Stimulated activated CD8-positive, alpha-beta memory T cell treated with anti-CD3 and anti-CD28 coated beads, Interleukin-15, amount 100 ng/mL, for 1 hour (primary cell): ENCODE measurements at regions not wholly inside any gene's neighbourhood (a gene's known extent, or its start where the extent isn't known, plus 50 kb on each side); places are given as distances from the start of the nearest gene placed in this dataset.

ENCODE experiments used
- DNase-seq: peaks from one replicate; pipeline ENCODE4 v3.0.0-alpha.2; 2020; ENCODE audit warnings: low read depth

- DNase-seq: no peak
Observed at GRCh38 chr16:51971184-51971583, 575.8 kb downstream of the TOX3 start.

DNA sequence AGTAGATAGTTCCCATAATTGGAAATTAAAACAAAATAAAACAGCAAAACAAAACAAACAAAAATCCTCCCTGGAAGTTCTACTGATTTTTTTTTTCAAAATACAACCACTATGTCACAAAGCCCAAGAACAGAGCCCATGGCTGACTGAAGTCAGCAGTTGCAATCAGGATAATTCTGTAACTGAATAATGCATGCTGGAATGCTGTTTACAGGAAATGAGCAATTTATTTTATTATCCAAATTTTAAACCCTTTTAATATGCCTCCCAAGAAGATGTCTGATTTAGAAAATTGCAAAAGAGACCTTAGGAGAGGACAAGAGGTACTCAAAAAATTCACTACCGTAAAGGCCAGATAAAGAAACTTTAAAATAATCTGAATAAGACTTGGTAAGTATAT is 578.2 kb downstream of the TOX3 start:
- no peak for DNase-seq

- no peak for DNase-seq
Observed at GRCh38 chr16:51967646-51968045, 579.3 kb downstream of the TOX3 start.

- no peak for DNase-seq
Observed at GRCh38 chr16:51960931-51961330, 586.0 kb downstream of the TOX3 start.

DNA sequence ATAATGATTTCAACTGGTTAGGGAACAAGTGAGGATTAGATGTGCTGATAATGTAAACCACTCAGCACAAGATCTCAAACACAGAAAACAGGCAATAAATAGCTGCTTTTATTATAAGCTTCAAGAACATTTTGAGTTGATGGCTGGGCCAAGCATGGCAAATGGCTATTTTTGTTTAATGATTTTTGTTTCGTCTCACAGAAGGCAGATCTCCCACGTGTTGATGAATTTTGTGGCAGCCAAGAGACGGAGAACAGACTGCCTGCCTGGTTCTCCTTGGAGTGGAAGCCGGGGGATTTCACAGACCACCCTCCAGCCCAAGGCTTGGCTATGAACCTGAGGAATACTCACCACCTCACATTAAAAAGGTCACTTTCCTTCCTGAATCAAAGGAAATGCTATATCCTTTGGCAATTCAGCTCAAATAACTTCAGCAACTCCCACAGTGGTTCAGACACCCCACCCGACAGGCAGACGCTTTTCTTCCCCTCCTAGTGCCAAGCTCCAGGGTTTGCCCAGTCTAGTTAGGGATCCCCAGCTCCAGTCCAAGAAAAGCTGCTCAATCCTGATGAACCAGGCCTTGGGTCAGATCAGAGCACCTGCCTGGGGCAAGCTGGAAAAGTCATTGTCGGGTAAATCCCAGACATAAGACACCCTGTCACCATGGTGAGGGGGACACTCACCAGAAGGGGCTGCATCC is 593.5 kb downstream of the TOX3 start:
- no peak for DNase-seq

DNA sequence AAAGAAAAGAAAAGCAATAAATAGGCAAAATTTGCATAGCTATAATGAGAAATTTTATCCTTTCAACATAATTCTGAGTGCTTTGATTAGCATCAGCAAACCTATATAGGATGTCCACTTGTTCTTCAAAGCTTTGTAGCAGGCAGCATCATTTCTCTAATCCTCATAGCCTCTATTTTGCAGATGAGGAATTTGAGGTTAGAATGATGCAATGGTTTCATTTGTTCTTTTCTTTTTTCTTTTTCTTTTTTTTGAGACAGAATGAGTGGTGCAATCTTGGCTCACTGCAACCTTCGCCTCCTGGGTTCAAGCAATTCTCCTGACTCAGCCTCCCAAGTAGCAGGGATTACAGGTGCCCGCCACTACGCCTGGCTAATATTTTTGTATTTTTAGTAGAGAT is 594.4 kb downstream of the TOX3 start:
- DNase-seq: no peak

DNA sequence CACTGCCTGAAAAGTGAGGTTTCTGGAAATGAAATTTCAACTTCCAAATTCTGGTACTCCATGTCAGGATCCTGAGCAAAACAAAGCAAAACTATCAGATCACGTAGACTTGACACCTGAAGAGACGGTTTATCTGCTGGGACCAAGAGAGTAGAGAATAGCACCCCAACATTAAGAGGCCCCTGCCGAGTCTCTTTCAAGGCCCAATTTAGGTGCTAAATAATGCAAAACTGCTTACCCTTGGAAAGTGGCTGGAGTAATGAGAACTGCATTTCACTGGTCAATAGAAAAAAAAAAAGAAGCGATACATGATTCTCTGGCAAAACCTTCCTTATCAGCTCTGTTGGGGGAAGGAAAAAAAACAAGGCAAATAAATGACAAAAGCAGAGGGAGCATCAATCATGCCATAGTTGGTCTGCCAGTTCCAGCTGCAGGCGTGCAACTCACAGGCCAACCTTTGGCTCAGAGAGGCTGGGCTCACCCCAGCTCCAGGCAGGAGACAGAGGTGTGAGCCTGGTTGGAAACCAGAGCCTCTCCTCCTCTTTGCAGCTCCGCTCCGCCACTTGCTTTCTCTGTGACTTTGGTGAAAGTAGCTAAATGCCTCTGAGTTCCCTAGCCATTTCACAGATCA is 595.2 kb downstream of the TOX3 start:
- no peak for DNase-seq

- DNase-seq: no peak
Observed at GRCh38 chr16:51950118-51950780, 596.7 kb downstream of the TOX3 start.

DNA sequence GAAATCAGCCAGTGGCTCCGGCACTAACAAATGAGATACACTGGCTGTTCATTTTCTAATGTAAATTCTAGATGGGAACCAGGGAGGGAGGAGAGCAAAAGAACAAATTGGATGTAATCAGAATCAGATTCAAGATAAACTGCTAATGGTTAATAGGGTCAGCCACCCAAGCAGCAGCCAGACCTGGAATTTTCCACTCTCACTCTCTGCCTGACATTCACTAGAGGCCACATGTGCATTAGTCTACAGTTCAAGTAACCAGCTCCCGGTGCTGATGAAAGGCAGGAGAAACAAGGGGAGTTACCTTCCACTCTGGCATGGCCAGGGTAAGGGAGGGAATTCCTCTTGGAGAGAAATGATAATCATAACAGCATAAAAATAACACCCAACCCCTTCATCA is 597.7 kb downstream of the TOX3 start:
- no peak for DNase-seq

GRCh38 chr16:51941412-51941811 is 605.5 kb downstream of the TOX3 start:
- DNase-seq: no peak

DNA sequence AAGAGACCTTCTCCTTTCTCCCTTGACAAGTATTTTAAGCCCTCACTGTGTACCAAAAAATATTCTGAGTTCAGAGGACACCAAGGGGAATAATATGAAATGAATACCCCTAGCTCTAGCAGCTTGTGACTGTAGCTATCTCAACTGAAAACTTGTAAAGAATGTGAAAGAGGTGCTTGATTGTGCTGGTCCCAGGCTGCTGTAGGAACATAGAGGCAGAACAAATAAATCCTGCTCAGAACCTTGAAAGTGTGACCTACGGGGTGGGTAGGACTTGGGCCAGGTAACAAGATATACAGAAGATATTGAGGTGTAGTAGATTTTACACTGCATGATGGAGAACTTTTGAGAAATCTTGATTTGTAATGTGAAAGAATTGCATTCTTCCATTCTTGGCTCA is 606.8 kb downstream of the TOX3 start:
- DNase-seq: no peak

DNA sequence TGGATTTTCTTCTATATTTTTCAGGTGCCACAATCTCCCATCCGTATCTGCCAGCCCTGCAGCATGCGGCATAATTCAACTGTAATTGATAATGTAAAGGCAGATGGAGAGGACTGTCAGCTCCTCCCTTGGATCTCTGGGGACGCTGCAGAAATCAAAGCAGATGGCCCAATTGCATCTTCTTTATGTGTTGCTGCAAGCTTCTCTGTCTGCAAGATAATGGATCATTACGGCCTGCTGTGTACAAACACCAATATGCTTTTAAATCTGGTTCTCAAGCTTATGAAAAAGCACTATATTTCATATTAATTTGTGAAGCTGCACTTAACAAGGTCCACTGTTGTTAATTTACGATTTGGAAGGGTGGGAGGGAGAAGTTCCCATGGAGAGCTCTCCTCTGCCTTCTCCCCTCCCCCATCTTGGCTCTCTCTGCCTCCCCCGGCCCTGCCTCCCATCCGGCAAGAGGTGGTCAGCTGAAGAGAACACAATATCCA is 607.5 kb downstream of the TOX3 start:
- DNase-seq: no peak

DNA sequence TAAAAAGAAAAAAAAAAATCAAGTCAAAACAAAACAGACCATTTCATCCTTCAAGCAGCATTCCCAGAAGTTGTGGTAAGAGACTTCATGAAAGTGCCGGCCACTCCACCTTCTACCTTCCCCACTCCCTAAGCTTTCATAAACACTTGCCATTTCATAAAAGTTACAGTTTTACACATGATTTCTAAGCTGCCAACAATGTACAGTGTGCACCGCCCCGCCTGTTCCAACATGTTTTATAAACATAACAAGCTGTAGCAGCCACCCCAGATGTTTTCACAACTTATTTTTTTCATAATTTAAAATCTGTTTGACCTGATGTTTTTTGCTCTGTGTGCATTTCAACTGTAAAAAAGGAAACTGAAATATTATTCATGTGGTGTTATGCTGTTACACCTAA is 608.1 kb downstream of the TOX3 start:
- DNase-seq: no peak

DNA sequence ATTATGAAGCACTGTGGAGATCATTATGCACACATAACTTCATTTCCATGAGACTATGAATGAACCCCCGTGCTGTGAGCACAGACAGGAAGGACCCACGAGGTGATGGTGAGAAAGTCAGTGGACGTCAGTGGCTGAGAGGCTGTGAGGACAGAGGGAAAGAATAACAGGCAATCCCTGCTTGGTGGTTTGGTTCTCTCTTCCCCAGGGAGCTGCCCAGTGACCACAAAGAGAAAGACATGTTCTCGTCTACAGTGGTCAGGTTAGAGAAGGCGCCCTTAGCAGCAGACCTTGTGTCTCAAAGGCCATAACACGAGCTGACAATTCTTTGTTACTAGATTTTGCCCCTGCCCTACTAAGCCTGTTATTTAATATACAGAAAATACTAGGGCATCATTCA is 609.2 kb downstream of the TOX3 start:
- no peak for DNase-seq

DNA sequence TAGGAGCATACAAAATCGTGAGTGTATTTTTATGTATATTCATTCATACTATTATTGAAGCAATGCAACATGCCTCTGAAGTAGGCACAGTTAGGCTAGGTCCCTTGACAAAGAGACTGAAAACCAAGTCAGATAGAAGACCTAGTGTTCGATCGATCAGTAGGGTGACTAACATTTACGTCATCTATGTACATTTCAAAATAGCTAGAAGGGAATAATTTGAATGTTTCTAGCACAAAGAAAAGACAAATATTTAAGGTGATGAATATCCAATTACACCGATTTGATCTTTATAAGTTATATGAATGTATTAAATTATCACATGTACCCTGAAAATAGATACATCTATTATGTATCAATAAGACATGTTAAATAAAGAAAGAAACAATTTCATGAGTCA is 610.1 kb downstream of the TOX3 start:
- no peak for DNase-seq

DNA sequence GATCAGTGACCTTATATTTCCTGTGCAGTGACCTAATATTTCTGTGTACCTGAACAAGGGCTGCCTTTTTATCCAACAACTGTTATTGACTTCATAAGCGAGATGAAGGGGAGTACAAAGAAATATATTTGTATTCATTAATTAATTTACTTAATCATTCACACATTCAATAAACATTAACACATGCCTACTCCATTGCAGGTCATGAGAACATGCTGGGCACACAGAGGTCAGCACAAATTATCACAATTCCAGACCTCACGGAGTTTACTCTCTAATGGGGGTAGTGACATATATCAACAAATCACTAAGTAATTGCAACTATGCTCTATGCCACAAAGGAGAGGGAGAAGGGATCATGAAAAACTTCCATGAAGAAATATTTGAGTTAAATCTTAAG is 614.6 kb downstream of the TOX3 start:
- DNase-seq: no peak

- no peak for DNase-seq
Observed at GRCh38 chr16:51931653-51932052, 615.3 kb downstream of the TOX3 start.

DNA sequence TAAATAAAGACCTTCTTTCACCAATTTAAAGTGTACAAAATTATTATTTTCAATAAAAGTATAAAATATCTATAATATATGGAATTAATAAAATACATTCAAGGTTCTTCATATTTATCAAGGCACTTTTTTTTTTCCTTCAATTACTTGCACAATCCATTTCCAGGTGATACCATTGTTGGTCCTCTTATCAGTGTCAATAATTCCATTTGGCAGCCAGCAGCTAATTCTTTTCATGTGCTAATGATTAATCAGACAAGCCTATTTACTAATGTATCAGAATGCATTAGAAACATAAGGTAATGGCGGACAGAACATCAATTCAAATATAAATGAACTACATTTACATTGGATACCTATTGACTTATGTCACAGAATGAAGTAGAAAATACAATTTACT is 622.2 kb downstream of the TOX3 start:
- no peak for DNase-seq

DNA sequence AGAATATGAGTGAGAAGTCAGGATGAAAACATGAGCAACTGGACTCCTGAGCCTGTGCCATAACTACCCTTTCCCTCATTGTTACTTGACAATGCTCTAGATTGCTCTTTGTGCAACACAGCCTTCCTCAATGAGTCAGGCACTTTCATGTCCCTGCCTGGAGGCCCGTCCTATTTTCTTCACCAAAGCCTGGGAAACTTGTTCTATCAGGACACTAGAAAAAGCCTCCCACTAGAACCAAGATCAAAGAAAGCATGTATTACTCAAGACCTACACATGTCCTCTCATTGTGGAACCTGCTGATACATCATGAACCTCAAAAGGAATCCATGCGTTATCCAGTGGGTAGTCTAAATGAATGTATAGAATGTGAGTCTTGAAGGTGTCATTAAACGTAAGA is 624.5 kb downstream of the TOX3 start:
- no peak for DNase-seq

GRCh38 chr16:51919736-51920135 is 627.2 kb downstream of the TOX3 start:
- no peak for DNase-seq

DNA sequence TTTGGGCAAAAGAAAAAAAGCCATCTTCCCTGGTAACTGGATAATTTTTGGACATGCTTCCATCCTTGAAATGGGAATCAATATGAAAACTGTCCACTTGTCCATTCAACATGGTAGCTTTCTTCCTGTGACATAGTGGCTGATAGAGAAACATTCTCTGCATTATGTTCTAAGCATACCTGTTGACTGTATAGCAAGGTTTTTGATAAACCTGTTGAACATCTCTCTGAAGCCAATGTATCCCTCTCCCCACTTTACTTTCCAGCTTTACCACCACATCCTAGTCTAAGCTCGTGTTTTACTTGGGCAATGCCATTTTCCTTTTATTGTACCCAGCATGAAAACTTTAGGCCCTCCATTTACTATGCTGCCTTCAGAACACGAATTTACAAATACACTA is 630.1 kb downstream of the TOX3 start:
- DNase-seq: no peak

GRCh38 chr16:51916231-51916630 is 630.7 kb downstream of the TOX3 start:
- DNase-seq: no peak

- no peak for DNase-seq
Observed at GRCh38 chr16:51907680-51908079, 639.3 kb downstream of the TOX3 start.
